ENCODE measurements at regions not wholly inside any gene's neighbourhood (a gene's known extent, or its start where the extent isn't known, plus 50 kb on each side); places are given as distances from the start of the nearest gene placed in this dataset.
A peak's percentile ranks its signal among the peaks of the same experiment; 100 is the strongest.

GRCh38 chr6:188821-189655 lies 103.2 kb upstream of the DUSP22 start:
- no peak overlapping the region for H3K27ac ChIP-seq
- TF ChIP-seq ZFX (IDR thresholded peaks at IDR 0.05) = no peak
- TF ChIP-seq, protein P1, sequence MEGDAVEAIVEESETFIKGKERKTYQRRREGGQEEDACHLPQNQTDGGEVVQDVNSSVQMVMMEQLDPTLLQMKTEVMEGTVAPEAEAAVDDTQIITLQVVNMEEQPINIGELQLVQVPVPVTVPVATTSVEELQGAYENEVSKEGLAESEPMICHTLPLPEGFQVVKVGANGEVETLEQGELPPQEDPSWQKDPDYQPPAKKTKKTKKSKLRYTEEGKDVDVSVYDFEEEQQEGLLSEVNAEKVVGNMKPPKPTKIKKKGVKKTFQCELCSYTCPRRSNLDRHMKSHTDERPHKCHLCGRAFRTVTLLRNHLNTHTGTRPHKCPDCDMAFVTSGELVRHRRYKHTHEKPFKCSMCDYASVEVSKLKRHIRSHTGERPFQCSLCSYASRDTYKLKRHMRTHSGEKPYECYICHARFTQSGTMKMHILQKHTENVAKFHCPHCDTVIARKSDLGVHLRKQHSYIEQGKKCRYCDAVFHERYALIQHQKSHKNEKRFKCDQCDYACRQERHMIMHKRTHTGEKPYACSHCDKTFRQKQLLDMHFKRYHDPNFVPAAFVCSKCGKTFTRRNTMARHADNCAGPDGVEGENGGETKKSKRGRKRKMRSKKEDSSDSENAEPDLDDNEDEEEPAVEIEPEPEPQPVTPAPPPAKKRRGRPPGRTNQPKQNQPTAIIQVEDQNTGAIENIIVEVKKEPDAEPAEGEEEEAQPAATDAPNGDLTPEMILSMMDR (conservative IDR thresholded peaks at IDR 0.05) = peak; percentile 87

- no peak for TF ChIP-seq ZFX (IDR thresholded peaks at IDR 0.05)
- TF ChIP-seq, protein P1 (conservative IDR thresholded peaks at IDR 0.05) = no peak
These were observed 102.6 kb upstream of the DUSP22 start for GRCh38 chr6:189676-190075.

DNA sequence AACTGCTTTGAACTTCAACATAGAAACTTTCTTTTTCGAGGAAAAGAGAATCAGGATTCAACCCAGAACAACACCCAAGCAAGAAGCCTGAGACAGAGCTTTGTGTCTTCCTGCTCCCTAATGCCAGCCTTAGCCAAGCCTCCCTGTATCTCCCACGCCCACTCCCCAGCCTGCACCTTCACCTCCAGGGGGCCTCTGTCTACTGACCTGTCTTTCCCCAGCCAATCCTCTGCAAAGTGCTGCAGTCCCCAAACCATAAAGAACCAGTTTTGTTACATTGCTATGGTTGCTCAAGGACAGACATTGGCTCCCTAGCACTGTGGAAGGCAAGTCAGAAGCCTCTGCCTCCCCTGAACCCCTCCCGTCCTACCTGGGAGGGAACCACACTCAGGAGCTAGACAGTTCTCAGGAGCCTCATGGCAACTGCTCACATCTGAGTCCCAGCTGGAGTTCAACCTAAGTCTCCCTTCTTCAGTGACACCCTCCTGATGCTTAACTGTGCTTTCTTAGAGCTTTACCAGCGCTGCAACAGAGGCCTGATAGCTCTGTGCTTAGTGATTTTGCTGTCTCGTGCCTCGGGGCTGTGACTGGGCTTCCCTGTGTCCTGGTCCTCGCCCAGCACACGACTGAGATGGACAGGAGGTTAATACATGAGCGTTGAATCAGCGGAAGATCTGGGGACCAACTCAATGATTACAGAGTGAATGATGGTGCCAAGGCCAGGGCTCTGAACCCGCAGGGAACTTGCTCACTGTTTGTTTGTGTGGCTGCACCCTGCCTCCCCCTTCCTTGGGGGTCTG lies 101.5 kb upstream of the DUSP22 start:
- TF ChIP-seq ZFX (IDR thresholded peaks at IDR 0.05) = no peak
- TF ChIP-seq, protein P1 (conservative IDR thresholded peaks at IDR 0.05) = no peak
- H3K27ac ChIP-seq = no peak overlapping the region

More at GRCh38 chr6:189676-190075, 102.6 kb upstream of the DUSP22 start:
- no peak overlapping the region for H3K27ac ChIP-seq

GRCh38 chr6:191487-192312 lies 100.6 kb upstream of the DUSP22 start:
- no peak overlapping the region for H3K27ac ChIP-seq
- TF ChIP-seq, protein P1 (conservative IDR thresholded peaks at IDR 0.05) = no peak
- TF ChIP-seq ZFX (IDR thresholded peaks at IDR 0.05) = no peak

- H3K27ac ChIP-seq = no peak overlapping the region
- TF ChIP-seq, protein P1 (conservative IDR thresholded peaks at IDR 0.05) = no peak
- no peak for TF ChIP-seq ZFX (IDR thresholded peaks at IDR 0.05)
These were observed 100.0 kb upstream of the DUSP22 start for GRCh38 chr6:192313-192664.

DNA sequence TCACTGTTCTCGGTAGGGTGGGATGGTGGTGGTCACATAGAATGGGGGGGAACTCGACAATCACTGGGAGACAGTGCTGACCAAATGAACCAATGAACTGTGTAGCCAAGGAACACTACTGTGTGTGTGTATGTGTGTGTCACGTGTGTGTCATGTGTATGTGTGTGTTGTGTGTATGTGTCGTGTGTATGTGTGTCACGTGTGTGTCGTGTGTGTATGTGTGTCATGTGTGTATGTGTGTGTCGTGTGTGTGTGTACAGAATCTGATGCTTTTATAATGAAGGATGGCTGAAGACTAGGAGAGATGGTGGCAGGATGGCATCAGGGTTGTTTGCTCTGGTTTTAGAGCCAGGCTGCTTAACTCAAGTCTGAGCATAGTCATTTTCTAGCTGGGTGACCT lies 99.1 kb upstream of the DUSP22 start:
- TF ChIP-seq, protein P1 (conservative IDR thresholded peaks at IDR 0.05) = no peak
- no peak for TF ChIP-seq ZFX (IDR thresholded peaks at IDR 0.05)
- H3K27ac ChIP-seq = no peak overlapping the region

Measured in C4-2B (cell line).